Chondrocyte (in vitro differentiated cells): ENCODE measurements at regions not wholly inside any gene's neighbourhood (a gene's known extent, or its start where the extent isn't known, plus 50 kb on each side); places are given as distances from the start of the nearest gene placed in this dataset.

Experiments used
- DNase-seq: peaks from one replicate; pipeline ENCODE4 v3.0.0; 2021; ENCODE audit warnings: mixed read lengths, low spot score
- H3K27ac Mint-ChIP-seq: one replicate; pipeline ENCODE4 v1.8.0; 2021; ENCODE audit warnings: mild to moderate bottlenecking, moderate library complexity, mixed read lengths; ENCODE audit not compliant: unreplicated experiment
- H3K27me3 Mint-ChIP-seq: 2 replicates; pipeline ENCODE4 v1.8.0; 2021; ENCODE audit warnings: low read depth, mixed read lengths
- H3K36me3 Mint-ChIP-seq: 2 replicates; pipeline ENCODE4 v1.8.0; 2021; ENCODE audit warnings: low read depth, mixed read lengths
- H3K4me1 Mint-ChIP-seq: 2 replicates; pipeline ENCODE4 v1.8.0; 2021; ENCODE audit warnings: low read depth, mild to moderate bottlenecking, mixed read lengths
- H3K4me3 Mint-ChIP-seq: one replicate; pipeline ENCODE4 v1.8.0; 2021; ENCODE audit warnings: mild to moderate bottlenecking, moderate library complexity, mixed read lengths; ENCODE audit not compliant: unreplicated experiment
- H3K9me3 Mint-ChIP-seq: 2 replicates; pipeline ENCODE4 v1.8.0; 2021; ENCODE audit warnings: low read depth, mixed read lengths
- CTCF ChIP-seq: fragments of 200-600 bp; sonication (generic); IDR thresholded peaks from 2 replicates; pipeline ENCODE4 v1.5.0; 2021; ENCODE audit warnings: antibody characterized with exemption, mild to moderate bottlenecking, moderate library complexity

- Mint-ChIP-seq H3K4me3 (no peak overlapping the region), H3K36me3 (peaks cover 6% of the 10 kb centered on the region), H3K27ac (no peak overlapping the region), H3K27me3 (peaks cover 26% of the 10 kb centered on the region), H3K9me3 (peaks cover 10% of the 10 kb centered on the region), H3K4me1 (no peaks in the 10 kb centered on the region)
- TF ChIP-seq CTCF, result no peak
- DNase-seq, result no peak
Observed at GRCh38 chr6:168255283-168255881, 64.2 kb downstream of the DACT2 start.

DNA sequence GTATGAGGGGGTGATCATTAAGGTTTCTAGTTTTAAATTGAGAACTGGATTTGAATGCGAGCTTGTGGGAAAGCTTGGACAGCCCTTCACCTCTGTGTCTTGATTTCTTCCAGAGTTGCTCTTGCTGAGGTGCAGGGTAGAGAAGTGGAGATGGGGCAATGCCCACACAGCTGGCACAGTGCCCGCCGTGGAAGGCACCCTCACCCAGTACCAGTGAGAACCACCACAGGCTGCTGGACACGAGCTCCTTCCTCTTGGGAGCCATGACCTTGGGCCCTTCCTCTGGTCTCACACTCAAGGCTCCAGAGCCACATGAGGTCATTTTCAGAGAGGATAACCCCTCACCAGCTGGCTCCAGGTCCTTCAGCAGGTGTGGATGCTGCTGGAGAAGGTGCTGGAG is 67.3 kb downstream of the DACT2 start:
- Mint-ChIP-seq H3K27ac (no peak overlapping the region), H3K4me3 (no peak overlapping the region), H3K27me3 (peaks cover 22% of the 10 kb centered on the region), H3K9me3 (peaks cover 10% of the 10 kb centered on the region), H3K4me1 (peaks cover 9% of the 10 kb centered on the region), H3K36me3 (peaks cover 5% of the 10 kb centered on the region)
- no peak for TF ChIP-seq CTCF
- DNase-seq, result no peak

DNA sequence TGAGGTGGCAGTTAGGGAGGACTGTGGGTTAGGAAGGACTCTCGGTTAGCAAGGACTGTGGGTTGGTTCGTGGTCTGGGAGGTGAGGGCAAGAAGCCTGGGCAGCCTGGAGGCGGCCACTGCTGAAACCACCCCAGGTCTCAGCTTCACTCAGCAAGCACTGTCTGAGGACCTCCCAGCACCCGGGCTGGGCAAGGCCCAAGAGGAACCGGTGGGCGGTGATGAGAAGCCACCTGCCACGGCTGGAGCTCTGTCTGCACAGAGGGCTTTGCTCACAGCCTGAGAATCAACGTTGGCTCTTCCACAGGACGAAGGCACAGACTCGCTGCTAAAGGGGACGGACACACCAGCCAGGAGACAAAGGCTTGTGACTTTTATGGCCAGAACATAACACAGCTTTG is 69.3 kb downstream of the DACT2 start:
- Mint-ChIP-seq H3K27ac (no peak overlapping the region), H3K4me1 (peaks cover 9% of the 10 kb centered on the region), H3K4me3 (no peak overlapping the region), H3K27me3 (peaks cover 10% of the 10 kb centered on the region), H3K36me3 (no peaks in the 10 kb centered on the region), H3K9me3 (peaks cover 7% of the 10 kb centered on the region)
- TF ChIP-seq CTCF, result no peak
- DNase-seq, result no peak

GRCh38 chr6:168249746-168250145 is 69.8 kb downstream of the DACT2 start:
- DNase-seq, result no peak

DNA sequence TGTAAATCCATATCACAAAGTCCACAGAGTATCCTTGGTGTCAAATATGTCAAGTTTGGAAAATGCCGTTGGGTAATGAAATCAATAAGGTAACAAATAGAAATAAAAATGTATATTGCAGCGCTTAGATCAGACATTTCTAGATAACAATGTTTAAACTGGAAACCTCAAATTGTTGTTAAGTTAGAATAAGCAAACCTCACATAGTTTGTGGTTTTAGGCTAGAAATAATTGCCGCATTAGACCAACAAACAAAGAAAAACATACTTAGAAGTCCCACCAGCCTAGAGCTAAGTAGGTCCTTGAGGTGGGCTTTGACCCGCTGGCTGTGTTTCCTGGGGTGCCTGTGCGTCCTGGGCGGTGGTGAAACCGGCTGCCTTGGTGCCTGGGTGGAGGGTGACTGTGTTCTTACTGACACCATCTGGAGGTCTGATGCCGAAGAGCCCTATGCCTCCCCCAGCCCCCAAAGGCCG is 71.4 kb downstream of the DACT2 start:
- peaks cover 10% of the 10 kb centered on the region for H3K27me3 Mint-ChIP-seq
- H3K4me3 Mint-ChIP-seq, result no peak overlapping the region
- H3K36me3 Mint-ChIP-seq, result no peaks in the 10 kb centered on the region
- no peak for DNase-seq
- H3K27ac Mint-ChIP-seq, result no peak overlapping the region
- no peaks in the 10 kb centered on the region for H3K9me3 Mint-ChIP-seq
- no peak for TF ChIP-seq CTCF
- peaks cover 9% of the 10 kb centered on the region for H3K4me1 Mint-ChIP-seq

More at GRCh38 chr6:168249746-168250145, 69.8 kb downstream of the DACT2 start:
- H3K36me3 Mint-ChIP-seq, result no peaks in the 10 kb centered on the region
- peaks cover 8% of the 10 kb centered on the region for H3K27me3 Mint-ChIP-seq
- H3K27ac Mint-ChIP-seq, result no peak overlapping the region
- H3K9me3 Mint-ChIP-seq, result peaks cover 2% of the 10 kb centered on the region
- TF ChIP-seq CTCF, result no peak
- H3K4me1 Mint-ChIP-seq, result peaks cover 9% of the 10 kb centered on the region
- H3K4me3 Mint-ChIP-seq, result no peak overlapping the region
